Keratinocyte (primary cell): ENCODE measurements at regions not wholly inside any gene's neighbourhood (a gene's known extent, or its start where the extent isn't known, plus 50 kb on each side); places are given as distances from the start of the nearest gene placed in this dataset.
"Not testable (repeated sequence)": the region's sequence is repeated elsewhere in the genome, so short reads cannot be mapped to it uniquely, and the experiment has no call there.

Experiments used
- DNase-seq: peaks from one replicate; pipeline ENCODE4 v3.0.0-alpha.2; 2011; ENCODE audit warnings: low read depth, missing footprints, low spot score
- FAIRE-seq: peaks from 2 replicates; lab custom pipeline; 2011; peaks lifted over from hg19 to GRCh38; lab: Jason Lieb, UNC
- H2AFZ ChIP-seq: 2 replicates; pipeline ENCODE4 v1.6.0; 2012; ENCODE audit warnings: low read length, control low read depth, inconsistent platforms; ENCODE audit not compliant: control insufficient read depth
- H3K27ac ChIP-seq: 2 replicates; pipeline ENCODE4 v1.5.1; 2011; ENCODE audit warnings: low read length; ENCODE audit not compliant: control insufficient read depth, insufficient read depth
- H3K27me3 ChIP-seq: 3 replicates; pipeline ENCODE4 v1.6.0; 2011; ENCODE audit warnings: low read length; ENCODE audit not compliant: control insufficient read depth, insufficient read depth; ENCODE audit errors: extremely low read depth
- H3K36me3 ChIP-seq, 2 experiments: 2 replicates in 1 of 2; 3 replicates in 1 of 2; pipeline ENCODE4 v1.5.1; 2011; ENCODE audit warnings: low read length in 2 of 2, mild to moderate bottlenecking in 1 of 2; ENCODE audit not compliant: control insufficient read depth in 2 of 2, insufficient read depth in 2 of 2; ENCODE audit errors: extremely low read depth in 1 of 2
- H3K4me1 ChIP-seq: 3 replicates; pipeline ENCODE4 v1.5.1; 2011; ENCODE audit warnings: low read length; ENCODE audit not compliant: control insufficient read depth, insufficient read depth; ENCODE audit errors: extremely low read depth
- H3K4me2 ChIP-seq: 3 replicates; pipeline ENCODE4 v1.6.0; 2011; ENCODE audit warnings: low read depth, low read length; ENCODE audit not compliant: control insufficient read depth, insufficient read depth; ENCODE audit errors: extremely low read depth
- H3K4me3 ChIP-seq, 3 experiments: fragments of 200-600 bp in 1 of 3; sonication (generic) in 1 of 3; 2 replicates in 2 of 3; 3 replicates in 1 of 3; pipeline ENCODE4 v1.5.1; 2011 to 2016; ENCODE audit warnings: low read length in 3 of 3, mild to moderate bottlenecking in 3 of 3, control low read depth in 2 of 3, inconsistent platforms in 1 of 3, low read depth in 1 of 3, mixed read lengths in 1 of 3, mixed run types in 1 of 3, moderate library complexity in 1 of 3; ENCODE audit not compliant: control insufficient read depth in 2 of 3, insufficient read depth in 2 of 3; ENCODE audit errors: extremely low read depth in 1 of 3
- H3K79me2 ChIP-seq: 2 replicates; pipeline ENCODE4 v1.6.0; 2012; ENCODE audit warnings: low read length; ENCODE audit not compliant: control insufficient read depth, insufficient read depth
- H3K9ac ChIP-seq: 3 replicates; pipeline ENCODE4 v1.6.0; 2011; ENCODE audit warnings: low read length; ENCODE audit not compliant: control insufficient read depth, insufficient read depth; ENCODE audit errors: extremely low read depth
- H3K9me1 ChIP-seq: 3 replicates; pipeline ENCODE4 v1.6.0; 2011; ENCODE audit warnings: low read length; ENCODE audit not compliant: control insufficient read depth, insufficient read depth; ENCODE audit errors: extremely low read depth
- H3K9me3 ChIP-seq: 2 replicates; pipeline ENCODE4 v1.5.1; 2012; ENCODE audit warnings: low read depth, low read length; ENCODE audit not compliant: control insufficient read depth
- H4K20me1 ChIP-seq: 3 replicates; pipeline ENCODE4 v1.6.0; 2011; ENCODE audit warnings: low read length; ENCODE audit not compliant: control insufficient read depth, insufficient read depth; ENCODE audit errors: extremely low read depth
- CTCF ChIP-seq, 3 experiments: IDR thresholded peaks in 1 of 3; conservative IDR thresholded peaks in 1 of 3; optimal IDR thresholded peaks in 1 of 3; 2 replicates in 2 of 3; 3 replicates in 1 of 3; pipeline versions ENCODE3 to v1.5.1; 2011; ENCODE audit warnings: low read length in 3 of 3, mild to moderate bottlenecking in 3 of 3, moderate library complexity in 2 of 3, control low read depth in 1 of 3, inconsistent platforms in 1 of 3; ENCODE audit not compliant: insufficient read depth in 2 of 3; ENCODE audit errors: extremely low read depth in 1 of 3
- EZH2 ChIP-seq: IDR thresholded peaks from one replicate; pipeline ENCODE4 v1.6.1; 2012; ENCODE audit warnings: inconsistent platforms, mild to moderate bottlenecking, low read length, moderate library complexity
- dilution Hi-C: fragments of 300-500 bp; cut with MboI; formaldehyde crosslinking; loops from one replicate; pipeline ENCODE4 v1.7.0; 2020; ENCODE audit warnings: low sequenced_read_pairs; ENCODE audit not compliant: extremely low pct_ligation_motif_present

GRCh38 chr15:21280272-21280671 lies 160.0 kb downstream of the POTEB3 start:
- H3K9me1 ChIP-seq, H3K36me3 ChIP-seq, H3K27ac ChIP-seq, H4K20me1 ChIP-seq, DNase-seq, H3K9me3 ChIP-seq, H3K9ac ChIP-seq, H3K4me3 ChIP-seq, H2AFZ ChIP-seq, H3K79me2 ChIP-seq, H3K27me3 ChIP-seq, dilution Hi-C loops, H3K4me2 ChIP-seq, H3K4me1 ChIP-seq, FAIRE-seq: not testable (repeated sequence)

GRCh38 chr15:21272176-21272982 lies 167.9 kb downstream of the POTEB3 start:
- H3K79me2 ChIP-seq, DNase-seq, H3K9me3 ChIP-seq, H3K9ac ChIP-seq, H3K4me3 ChIP-seq, H4K20me1 ChIP-seq, H3K27me3 ChIP-seq, H3K9me1 ChIP-seq, H3K4me1 ChIP-seq, H2AFZ ChIP-seq, H3K27ac ChIP-seq, H3K36me3 ChIP-seq, H3K4me2 ChIP-seq, dilution Hi-C loops: not testable (repeated sequence)
- FAIRE-seq, result peak; percentile 53

GRCh38 chr15:21271566-21271965 lies 168.7 kb downstream of the POTEB3 start:
- H3K4me2 ChIP-seq, result no peak overlapping the region
- dilution Hi-C loops, result no loop called here
- H4K20me1 ChIP-seq, result no peaks in the 10 kb centered on the region
- no peak overlapping the region for H2AFZ ChIP-seq
- H3K4me3 ChIP-seq, result no peak overlapping the region
- H3K27ac ChIP-seq, result no peak overlapping the region
- FAIRE-seq (no peak), DNase-seq (no peak)
- H3K9ac ChIP-seq, result no peak overlapping the region
- no peaks in the 10 kb centered on the region for H3K79me2 ChIP-seq
- H3K4me1 ChIP-seq, result peaks cover 3% of the 10 kb centered on the region
- TF ChIP-seq CTCF (optimal IDR thresholded peaks at IDR 0.05 in 1 of 3, IDR thresholded peaks at IDR 0.05 in 1 of 3, conservative IDR thresholded peaks at IDR 0.05 in 1 of 3; ENCODE audit: extremely low read depth in 1 of 3, insufficient read depth in 2 of 3, low read length in 3 of 3) (no peak), EZH2 (no peak)
- H3K36me3 ChIP-seq, result no peaks in the 10 kb centered on the region
- peaks cover 6% of the 10 kb centered on the region for H3K9me3 ChIP-seq
- H3K9me1 ChIP-seq, result no peaks in the 10 kb centered on the region
- H3K27me3 ChIP-seq, result no peaks in the 10 kb centered on the region
